Neutrophil (primary cell): ENCODE measurements at regions not wholly inside any gene's neighbourhood (a gene's known extent, or its start where the extent isn't known, plus 50 kb on each side); places are given as distances from the start of the nearest gene placed in this dataset.
"Not testable (repeated sequence)": the region's sequence is repeated elsewhere in the genome, so short reads cannot be mapped to it uniquely, and the experiment has no call there.

Experiments
- H3K27ac ChIP-seq: fragments of 200-600 bp; sonication (generic); 2 replicates; pipeline ENCODE4 v1.5.1; 2016; ENCODE audit warnings: mild to moderate bottlenecking, moderate library complexity
- H3K27me3 ChIP-seq: fragments of 200-600 bp; sonication (generic); 2 replicates; pipeline ENCODE4 v1.6.0; 2016; ENCODE audit warnings: mild to moderate bottlenecking
- H3K36me3 ChIP-seq: fragments of 200-600 bp; sonication (generic); 2 replicates; pipeline ENCODE4 v1.5.1; 2017
- H3K4me1 ChIP-seq, 2 experiments: fragments of 200-600 bp in 1 of 2; sonication (generic) in 1 of 2; 1 replicate in 1 of 2; 2 replicates in 1 of 2; pipeline versions ENCODE4 v1.5.1 to v1.6.1; 2013 to 2016; ENCODE audit warnings: low read depth in 1 of 2, low read length in 1 of 2, mild to moderate bottlenecking in 1 of 2, moderate library complexity in 1 of 2; ENCODE audit not compliant: control insufficient read depth in 1 of 2, insufficient read depth in 1 of 2
- H3K4me3 ChIP-seq, 2 experiments: fragments of 200-600 bp in 1 of 2; sonication (generic) in 1 of 2; 1 replicate in 1 of 2; 2 replicates in 1 of 2; pipeline ENCODE4 v1.5.1; 2013 to 2016; ENCODE audit warnings: low read depth in 1 of 2, low read length in 1 of 2, mild to moderate bottlenecking in 1 of 2, moderate library complexity in 1 of 2
- H3K9me3 ChIP-seq: fragments of 200-600 bp; sonication (generic); 2 replicates; pipeline ENCODE4 v1.5.1; 2016
- CTCF ChIP-seq: fragments of 200-600 bp; sonication (generic); IDR thresholded peaks from 2 replicates; pipeline ENCODE4 v1.5.1; 2016; ENCODE audit warnings: antibody characterized with exemption

- no peak overlapping the region for H3K4me3 ChIP-seq
These were observed 276.6 kb upstream of the NR2F2 start for GRCh38 chr15:96053781-96054428.

GRCh38 chr15:96054621-96055020 lies 275.9 kb upstream of the NR2F2 start:
- H3K36me3 ChIP-seq, result no peaks in the 10 kb centered on the region
- no peak overlapping the region for H3K4me3 ChIP-seq
- H3K27me3 ChIP-seq, result peaks cover 64% of the 10 kb centered on the region
- H3K4me1 ChIP-seq, result peaks cover 0 to 7% of the 10 kb centered on the region in 2 experiments
- no peak overlapping the region for H3K27ac ChIP-seq
- no peak for TF ChIP-seq CTCF
- H3K9me3 ChIP-seq, result no peaks in the 10 kb centered on the region

More at GRCh38 chr15:96053781-96054428, 276.6 kb upstream of the NR2F2 start:
- H3K4me1 ChIP-seq, result peaks cover 0 to 7% of the 10 kb centered on the region in 2 experiments
- no peaks in the 10 kb centered on the region for H3K36me3 ChIP-seq
- H3K9me3 ChIP-seq, result no peaks in the 10 kb centered on the region
- no peak overlapping the region for H3K27ac ChIP-seq
- no peak for TF ChIP-seq CTCF
- peaks cover 70% of the 10 kb centered on the region for H3K27me3 ChIP-seq

- peaks cover 0 to 2% of the 10 kb centered on the region in 2 experiments for H3K4me1 ChIP-seq
- peaks cover 29% of the 10 kb centered on the region for H3K27me3 ChIP-seq
- H3K4me3 ChIP-seq, result no peak overlapping the region
- no peak for TF ChIP-seq CTCF
- no peaks in the 10 kb centered on the region for H3K9me3 ChIP-seq
- no peak overlapping the region for H3K27ac ChIP-seq
- H3K36me3 ChIP-seq, result no peaks in the 10 kb centered on the region
These were observed 272.2 kb upstream of the NR2F2 start for GRCh38 chr15:96058103-96058851.

- H3K36me3 ChIP-seq, H3K4me3 ChIP-seq, H3K9me3 ChIP-seq, H3K4me1 ChIP-seq, H3K27ac ChIP-seq: not testable (repeated sequence)
- H3K27me3 ChIP-seq, result peaks cover 24% of the 10 kb centered on the region
These were observed 271.7 kb upstream of the NR2F2 start for GRCh38 chr15:96058852-96059103.

GRCh38 chr15:96060591-96060990 lies 269.9 kb upstream of the NR2F2 start:
- H3K27me3 ChIP-seq, H3K27ac ChIP-seq, H3K9me3 ChIP-seq, H3K36me3 ChIP-seq, H3K4me3 ChIP-seq, H3K4me1 ChIP-seq: not testable (repeated sequence)

- Histone ChIP-seq H3K27me3 (no peaks in the 10 kb centered on the region), H3K9me3 (no peaks in the 10 kb centered on the region), H3K4me1 (peaks cover 0 to 7% of the 10 kb centered on the region in 2 experiments), H3K36me3 (no peaks in the 10 kb centered on the region), H3K27ac (no peak overlapping the region), H3K4me3 (no peak overlapping the region)
- no peak for TF ChIP-seq CTCF
These were observed 266.1 kb upstream of the NR2F2 start for GRCh38 chr15:96064351-96064756.
